UCSD-AML1 (cell line): ENCODE measurements at regions not wholly inside any gene's neighbourhood (a gene's known extent, or its start where the extent isn't known, plus 50 kb on each side); places are given as distances from the start of the nearest gene placed in this dataset.
"Not testable (repeated sequence)": the region's sequence is repeated elsewhere in the genome, so short reads cannot be mapped to it uniquely, and the experiment has no call there.

Experiments
- DNase-seq: peaks from one replicate; lab custom pipeline; 2025; ENCODE audit not compliant: unreplicated experiment; lab: John Stamatoyannopoulos, UW

GRCh38 chr7:126178865-126179264, 1073.9 kb downstream of the GRM8 start:
- no peak for DNase-seq

DNA sequence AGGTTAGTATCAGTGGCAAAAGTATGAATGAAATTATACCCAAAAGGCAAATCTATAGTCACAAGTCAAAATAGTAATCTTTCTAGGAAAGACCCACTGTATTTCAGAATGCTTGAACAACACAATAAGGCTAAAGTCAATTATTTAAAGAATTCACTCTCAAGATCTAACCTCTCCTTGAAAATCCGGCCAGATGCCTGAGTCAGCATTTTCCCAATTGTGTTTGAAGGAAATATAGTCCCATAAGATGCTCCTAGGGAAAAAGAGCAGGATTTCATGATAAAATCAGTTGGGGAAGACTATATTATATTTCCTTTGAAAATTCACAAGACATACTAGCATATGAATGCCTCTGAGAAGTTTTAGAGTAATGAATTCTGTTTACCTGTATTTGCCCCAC, 1075.0 kb downstream of the GRM8 start:
- no peak for DNase-seq

DNA sequence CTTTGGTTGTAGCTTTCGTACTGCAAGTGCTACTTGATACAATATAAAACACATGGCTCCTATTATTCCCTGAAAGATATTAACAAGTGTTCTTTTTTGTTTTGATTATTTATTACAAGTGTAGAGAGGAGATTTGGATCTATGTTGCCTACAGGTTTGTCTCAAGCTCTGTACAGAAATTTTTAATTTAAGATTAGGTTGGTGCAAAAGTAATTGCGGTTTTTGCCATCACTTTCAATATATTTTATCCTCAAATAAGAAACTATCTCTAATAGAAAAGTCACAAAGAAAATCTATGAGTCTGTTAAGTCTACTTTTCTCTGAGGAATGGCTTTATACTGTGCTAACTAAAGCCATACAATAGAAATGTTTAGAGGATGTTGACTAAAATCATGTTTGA, 1086.1 kb downstream of the GRM8 start:
- no peak for DNase-seq

DNA sequence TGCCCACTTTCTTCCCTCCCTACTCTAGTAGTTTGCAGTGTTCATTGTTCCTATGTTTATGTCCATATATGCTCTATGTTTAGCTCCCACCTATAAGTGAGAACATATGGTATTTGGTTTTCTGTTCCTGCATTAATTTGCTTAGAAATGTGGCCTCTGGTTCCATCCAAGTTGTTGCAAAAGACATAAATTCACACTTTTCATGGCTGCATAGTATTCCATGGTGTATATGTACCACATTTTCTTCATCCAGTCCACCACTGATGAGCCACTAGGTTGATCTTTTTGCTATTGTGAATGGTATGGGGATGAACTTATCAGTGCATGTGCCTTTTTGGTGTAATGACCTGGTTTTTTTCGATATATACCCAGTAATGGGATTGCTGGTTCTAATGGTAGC, 1089.1 kb downstream of the GRM8 start:
- no peak for DNase-seq

DNA sequence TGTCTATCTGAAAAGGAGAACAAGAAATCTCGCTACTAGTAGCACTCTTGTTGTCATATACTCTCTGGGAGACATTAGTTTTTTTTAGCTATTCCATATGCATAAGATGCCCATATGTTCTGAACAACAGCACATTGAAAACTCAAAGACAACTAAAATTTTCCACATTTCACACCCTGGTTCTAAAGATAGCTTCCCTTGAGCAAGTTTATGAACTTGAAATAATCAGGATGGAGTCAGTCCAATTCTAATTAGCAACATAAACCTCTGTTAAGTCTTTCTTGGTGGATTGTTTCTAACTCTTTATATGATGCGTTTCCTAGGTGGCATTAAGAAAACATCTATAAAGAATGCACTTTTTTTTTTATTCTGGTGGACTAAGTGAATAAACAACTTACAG, 1095.3 kb downstream of the GRM8 start:
- no peak for DNase-seq

- DNase-seq = no peak
These were observed 1102.3 kb downstream of the GRM8 start for GRCh38 chr7:126150278-126150958.

DNA sequence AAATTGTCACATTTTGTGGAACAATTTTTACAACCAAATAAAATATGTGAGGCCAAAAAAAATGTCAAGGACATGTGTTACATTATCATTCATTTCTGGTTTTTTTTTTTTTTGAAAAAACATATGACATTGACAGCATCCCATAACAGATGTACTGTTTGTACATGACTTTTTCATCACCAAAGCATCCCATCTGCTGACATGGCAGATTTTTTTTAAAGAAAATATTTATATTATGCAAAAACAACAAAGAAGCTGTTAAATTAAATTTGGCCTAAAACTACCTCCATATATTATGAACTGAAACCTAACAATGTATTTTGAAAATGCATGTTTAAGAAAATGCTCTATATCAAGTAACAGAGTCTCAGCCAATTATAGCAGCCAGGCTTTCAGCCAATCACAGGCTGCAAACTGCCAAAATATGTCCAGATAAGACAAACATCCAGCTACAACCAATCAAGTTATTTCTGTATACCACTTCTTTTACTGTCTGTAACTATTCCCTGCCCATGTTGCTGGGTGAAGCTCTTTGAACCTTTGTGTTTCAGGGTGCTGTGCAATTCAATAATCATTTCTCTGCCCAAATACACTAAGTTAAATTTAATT, 1111.8 kb downstream of the GRM8 start:
- DNase-seq = no peak

DNA sequence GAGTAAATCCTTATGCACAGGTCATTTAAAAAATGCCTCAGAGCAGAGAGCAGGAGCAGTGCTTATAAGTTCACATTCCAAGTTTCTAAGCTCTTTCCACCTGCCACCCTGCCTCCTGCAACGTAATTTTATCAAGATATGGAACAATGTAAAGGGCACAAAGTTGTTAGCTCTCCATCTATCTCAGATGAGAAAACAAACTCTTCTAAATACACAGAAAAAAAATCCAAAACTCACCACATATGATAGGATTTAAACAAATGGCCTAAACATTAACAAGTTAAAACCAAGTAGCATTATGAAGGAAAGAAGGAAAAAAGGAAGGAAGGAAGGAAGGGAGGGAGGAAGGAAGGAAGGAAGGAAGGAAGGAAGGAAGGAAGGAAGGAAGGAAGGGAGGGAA, 1132.8 kb downstream of the GRM8 start:
- DNase-seq = no peak

GRCh38 chr7:126103582-126103981, 1149.2 kb downstream of the GRM8 start:
- DNase-seq = no peak

GRCh38 chr7:126083014-126083413, 1153.4 kb upstream of the POT1 start:
- DNase-seq = no peak

DNA sequence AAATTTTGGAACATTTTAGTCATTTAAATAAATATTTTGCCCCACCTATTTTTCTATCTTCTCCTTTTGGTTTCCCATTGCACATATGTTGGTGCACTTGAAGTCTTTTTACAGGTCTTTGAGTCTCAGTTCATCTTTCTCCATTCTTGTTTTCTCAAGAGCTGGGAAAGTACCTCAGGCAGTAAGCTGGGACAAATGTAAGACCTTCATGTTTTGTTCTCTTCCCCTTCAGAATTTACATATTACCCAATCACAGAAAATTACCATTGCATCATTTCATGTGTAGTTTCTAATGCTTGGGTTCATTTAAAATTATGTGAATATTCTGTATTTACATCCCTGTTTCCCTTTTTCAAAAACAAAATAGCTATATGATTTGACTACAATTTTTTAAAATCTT, 1150.0 kb upstream of the POT1 start:
- DNase-seq = no peak

DNA sequence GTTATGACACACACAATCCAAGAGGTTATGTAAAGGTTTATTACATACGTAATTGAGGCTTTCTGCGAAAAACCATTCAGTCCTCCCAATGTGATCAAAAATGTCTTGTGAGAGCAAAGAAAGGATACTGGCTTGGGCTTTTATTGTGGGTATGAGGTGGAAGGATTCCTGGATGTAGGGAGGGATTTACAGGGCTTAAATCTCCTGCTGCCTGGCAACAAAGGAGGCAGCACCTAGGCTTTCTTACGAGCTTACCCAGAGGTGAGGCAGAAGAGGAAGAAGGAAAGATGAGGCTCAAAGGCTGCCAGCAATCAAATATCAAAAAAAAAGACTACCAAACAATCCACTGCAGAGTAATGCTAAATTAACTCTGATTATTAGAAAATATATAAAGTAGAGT, 1149.5 kb upstream of the POT1 start:
- DNase-seq = no peak

DNA sequence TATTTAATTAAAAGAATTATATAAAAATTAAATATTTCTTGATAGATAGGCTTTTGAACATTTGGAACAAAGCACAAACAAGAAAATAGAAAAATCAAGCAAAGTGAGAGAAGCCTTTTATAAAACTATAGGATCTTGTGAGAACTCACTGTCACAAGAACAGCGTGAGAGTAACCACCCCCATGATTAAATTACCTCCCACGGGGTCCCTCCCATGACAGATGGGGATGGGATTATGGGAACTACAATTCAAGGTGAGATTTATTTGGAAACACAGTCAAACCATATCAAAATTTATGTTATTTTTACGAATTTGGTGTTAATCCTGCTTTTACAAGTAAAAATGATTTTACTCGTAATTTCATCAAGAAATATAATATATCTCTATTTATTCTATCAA, 1136.1 kb upstream of the POT1 start:
- DNase-seq = no peak

DNA sequence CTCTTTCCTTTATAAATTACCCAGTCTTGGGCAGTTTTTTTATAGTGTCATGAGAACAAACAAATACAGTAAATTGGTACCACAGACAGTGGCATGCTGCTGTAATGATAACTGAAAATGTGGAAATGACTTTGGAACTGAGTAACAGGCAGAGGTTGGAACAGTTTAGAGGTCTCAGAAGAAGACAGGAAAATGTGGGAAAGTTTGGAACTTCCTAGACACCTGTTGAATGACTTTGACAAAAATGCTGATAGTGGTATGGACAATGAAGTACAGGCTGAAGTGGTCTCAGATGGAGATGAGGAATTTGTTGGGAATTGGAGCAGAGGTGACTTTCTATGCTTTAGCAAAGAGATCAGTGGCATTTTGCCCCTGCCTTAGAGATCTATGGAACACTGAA, 1128.4 kb upstream of the POT1 start:
- no peak for DNase-seq

DNA sequence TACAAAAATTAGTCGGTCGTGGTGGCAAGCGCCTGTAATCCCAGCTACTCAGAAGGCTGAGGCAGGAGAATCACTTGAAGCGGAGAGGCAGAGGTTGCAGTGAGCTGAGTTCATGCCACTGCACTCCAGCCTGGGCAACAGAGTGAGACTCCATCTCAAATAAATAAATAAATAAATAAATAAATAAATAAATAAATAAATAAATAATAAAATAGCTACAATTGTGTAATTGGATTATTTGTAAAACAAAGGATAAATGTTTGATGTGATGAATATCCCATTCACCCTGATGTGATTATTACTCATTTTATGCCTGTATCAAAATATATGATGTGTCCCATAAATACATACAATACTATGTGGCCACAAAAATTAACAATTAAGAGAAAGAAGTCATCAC, 1127.0 kb upstream of the POT1 start:
- DNase-seq = not testable (repeated sequence)

DNA sequence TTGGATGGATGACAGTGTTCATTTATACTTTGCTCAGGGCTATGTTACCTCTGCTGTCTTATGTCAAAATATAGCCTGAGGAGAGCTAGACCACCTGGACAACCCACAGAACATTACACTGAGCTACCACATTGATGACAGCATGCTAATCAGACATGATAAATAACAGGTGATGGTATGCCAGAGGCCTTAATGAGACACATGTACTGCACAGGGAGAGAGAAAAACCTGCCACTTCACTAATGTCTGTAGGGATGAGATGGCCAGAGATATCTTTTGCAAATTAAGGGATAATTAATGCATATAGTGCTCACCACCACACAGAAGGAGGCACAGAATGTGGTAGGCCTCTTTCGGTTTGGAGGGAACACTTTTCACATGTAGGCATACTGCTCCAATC, 1122.6 kb upstream of the POT1 start:
- no peak for DNase-seq

DNA sequence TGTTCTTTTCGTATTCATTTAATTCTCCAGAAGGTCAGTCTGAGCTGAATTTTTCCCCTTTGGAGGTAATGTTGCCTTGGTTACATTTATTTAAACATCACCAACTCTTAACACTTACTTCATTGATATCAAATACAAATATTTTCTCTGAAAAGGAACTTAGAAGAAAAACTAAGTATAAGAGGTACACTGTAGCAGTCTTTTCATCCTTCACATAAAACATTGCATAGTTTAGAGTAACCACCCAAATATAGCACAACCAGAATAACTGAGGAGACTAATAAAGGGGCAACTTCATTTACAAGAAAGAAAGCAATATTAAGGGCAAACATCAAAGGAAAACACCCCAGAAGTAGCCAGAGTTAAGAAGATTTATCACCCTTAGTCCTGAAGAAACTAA, 1115.0 kb upstream of the POT1 start:
- no peak for DNase-seq

DNA sequence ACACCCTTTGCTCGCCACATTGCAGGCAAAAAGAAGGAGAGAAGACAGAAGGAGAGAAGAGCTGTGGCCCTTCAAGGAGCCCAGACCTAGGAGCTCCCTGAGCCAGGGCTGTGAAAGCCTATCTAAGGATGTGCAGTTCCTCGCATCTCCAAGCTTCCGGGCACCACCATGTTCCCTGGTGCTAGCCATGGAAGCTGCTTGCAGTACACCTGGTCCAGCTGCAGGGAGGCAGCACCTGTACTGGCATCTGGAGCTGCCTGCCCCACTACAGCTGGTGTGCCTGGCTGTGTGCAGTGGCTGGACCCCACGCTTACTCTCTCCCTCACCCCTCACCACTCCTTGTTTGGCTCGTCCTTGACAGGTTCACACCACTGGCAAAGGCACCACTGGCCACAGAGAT, 1111.8 kb upstream of the POT1 start:
- no peak for DNase-seq

DNA sequence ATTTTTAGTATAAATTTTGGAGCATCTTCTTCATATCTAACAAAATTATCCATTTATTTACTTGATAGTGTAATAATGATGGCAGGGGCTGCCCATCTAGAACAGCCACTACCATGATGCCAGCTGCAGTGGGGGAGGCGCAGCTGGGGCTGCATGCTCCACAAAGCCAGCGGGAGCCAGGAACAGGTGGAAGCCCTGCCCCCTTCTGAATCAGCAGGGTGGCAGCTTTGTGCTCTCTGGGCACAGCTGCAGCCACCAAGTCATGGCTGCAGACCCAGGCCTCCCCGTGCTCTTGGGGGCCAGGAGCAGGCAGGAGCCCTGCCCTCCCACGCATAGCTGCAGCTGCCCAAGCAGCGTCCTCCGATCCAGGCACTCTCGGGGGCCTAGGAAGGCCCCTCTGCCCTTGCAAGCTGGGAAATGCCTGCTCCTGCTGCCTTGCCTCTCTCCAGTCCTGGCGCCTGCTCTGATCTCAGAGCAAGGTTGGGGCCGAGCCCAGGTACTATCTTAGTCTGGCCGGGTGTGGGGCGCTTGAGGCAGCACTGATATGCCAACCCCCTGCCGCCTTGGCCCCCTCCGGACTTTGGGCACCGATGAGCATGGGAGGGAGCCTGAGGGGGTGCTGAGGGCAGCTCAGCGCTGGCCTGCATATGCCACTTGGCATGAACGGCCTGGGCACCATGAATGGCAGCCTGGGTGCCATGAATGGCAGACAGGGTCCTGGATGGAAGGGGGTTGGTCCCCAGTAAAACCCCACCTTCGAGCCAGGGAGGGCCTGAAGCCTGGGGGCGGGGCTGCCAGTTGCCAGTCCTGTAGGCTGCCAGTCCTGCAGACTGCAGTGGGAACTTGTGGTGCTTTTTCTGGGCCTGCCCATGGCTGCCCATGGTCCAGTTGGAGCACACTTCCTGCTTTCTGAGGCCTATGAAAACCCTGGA, 1110.8 kb upstream of the POT1 start:
- DNase-seq = no peak

- DNase-seq = no peak
These were observed 1096.9 kb upstream of the POT1 start for GRCh38 chr7:126026421-126027088.

- DNase-seq = no peak
These were observed 1092.8 kb upstream of the POT1 start for GRCh38 chr7:126022452-126022851.

DNA sequence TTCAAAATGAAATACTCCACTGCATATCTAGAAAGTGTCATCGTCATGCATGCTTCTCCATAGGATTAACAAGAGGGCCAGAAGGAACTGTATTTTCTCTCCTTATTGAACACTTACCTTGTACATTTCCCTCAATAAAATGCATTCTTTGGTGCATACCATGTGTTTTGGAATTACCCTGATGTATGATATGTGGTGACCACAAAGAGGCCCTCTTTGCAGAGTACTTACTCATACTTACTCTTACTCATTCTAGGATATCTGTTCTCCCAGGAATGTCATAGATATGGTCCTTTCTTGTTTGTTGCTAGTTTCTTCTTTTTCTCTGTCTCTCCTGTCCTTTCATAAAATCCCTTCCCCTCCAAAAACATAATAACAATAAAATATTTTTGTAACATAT, 1087.1 kb upstream of the POT1 start:
- no peak for DNase-seq
